NCI-H510A (cell line): ENCODE measurements at regions not wholly inside any gene's neighbourhood (a gene's known extent, or its start where the extent isn't known, plus 50 kb on each side); places are given as distances from the start of the nearest gene placed in this dataset.

ENCODE experiments used
- DNase-seq: peaks from one replicate; lab custom pipeline; 2025; lab: John Stamatoyannopoulos, UW

DNA sequence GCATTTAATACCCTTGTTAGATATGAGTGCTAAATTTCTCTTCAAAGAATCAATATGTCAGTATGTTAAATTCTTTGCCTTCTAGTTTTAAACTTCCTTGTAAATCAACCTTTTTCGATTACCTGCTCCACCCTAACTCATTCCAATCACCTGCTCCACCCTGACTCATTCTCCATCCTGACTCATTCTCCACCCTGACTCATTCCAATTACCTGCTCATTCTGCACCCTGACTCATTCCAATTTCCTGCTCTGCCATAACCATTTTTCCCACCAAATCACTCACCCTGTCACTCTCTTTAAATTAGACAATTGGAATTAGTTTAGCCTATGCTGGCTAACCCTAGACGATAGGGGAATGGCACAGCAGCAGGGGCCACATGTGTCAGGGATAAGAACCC lies 519.5 kb upstream of the LRRC4C start:
- no peak for DNase-seq

DNA sequence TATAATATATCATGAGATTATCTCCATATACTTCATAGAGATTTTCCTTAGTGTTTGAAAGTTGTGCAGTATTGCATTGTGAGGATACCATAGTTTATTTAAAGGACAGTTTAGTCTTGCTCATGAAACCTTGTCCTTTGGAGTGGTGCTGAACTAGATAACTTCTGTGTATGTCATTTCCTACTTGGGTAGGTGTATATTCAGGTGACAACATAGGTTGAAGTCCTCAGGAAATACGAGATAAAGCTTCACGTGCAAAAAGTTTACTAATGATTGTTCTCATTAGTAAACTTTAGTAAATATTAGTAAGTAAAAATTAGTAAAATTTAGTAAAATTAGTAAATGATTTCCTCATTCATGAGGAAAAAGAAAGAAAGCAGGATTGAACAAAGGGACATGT lies 521.3 kb upstream of the LRRC4C start:
- no peak for DNase-seq

DNA sequence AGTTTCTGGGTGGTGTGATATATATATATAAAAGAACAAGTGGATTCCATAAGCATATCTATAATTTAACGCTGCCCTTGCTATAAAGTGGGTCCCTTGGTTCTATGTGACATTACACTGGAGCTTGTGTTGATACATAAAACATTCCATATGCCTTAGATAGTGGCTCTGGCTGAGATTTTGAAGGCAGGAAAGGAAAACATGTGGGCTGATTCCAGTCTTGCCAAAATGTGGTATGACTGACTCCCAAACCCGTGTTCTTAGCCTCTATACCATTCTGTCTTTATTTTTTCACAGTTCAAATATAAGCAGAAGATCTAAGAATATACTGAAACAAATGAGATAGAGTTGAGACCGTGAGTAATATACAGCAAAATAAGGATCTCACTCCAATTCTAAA lies 522.8 kb upstream of the LRRC4C start:
- DNase-seq = no peak

DNA sequence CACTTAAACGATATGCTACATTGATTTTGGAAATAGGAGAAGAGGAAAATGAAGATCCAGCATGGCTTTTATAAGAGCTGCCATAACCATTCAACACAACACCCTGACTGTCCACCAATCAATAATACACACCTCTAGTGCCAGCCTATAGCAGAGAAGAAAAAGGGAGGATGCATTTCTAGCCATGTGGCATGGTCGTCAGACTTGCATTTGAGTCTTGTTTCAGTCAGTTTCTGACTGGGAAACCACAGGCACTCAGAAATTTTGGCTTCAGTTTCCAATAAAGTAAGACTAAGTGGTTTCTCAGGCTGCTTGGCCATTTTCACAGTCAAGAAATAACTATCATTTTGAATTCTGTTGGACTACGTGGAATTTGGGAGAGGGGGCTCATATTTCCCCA lies 523.5 kb upstream of the LRRC4C start:
- DNase-seq = no peak

DNA sequence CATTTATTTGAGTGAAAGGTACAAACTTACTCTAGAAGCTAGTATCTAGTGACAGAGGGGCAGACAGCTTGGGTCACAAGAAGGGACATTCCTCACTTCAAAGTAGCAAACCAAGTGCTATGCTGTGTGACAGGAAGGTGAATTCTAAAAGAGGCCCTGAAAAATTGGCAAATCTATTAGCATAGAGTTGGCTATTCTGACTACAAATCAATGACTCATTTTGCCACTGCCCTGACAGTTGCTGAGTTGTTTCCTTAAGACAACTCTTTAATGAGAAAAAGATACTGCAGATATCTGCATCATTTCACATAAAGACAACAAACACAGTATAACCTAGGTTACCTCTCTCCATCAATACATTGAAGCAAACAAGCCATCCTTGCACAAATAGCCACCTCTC lies 524.0 kb upstream of the LRRC4C start:
- no peak for DNase-seq

DNA sequence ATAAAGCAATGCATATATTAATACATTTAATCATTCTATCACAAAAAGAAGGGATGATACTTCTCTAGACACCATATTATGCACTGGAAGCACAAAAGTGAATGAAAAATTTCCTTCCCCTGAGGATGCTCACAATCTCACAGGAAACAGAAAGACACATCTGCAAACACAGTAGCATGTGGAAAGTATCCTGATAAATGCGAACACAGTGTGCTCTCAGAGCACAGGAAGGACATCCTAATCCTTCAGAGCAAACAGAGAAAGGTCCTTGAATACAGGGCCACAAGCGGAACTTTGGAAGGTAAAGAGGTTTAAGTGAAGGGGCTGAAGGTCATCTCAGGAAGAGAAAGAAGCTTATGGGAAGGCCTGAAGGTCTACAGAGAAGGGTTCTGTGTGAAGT lies 524.6 kb upstream of the LRRC4C start:
- DNase-seq = no peak

DNA sequence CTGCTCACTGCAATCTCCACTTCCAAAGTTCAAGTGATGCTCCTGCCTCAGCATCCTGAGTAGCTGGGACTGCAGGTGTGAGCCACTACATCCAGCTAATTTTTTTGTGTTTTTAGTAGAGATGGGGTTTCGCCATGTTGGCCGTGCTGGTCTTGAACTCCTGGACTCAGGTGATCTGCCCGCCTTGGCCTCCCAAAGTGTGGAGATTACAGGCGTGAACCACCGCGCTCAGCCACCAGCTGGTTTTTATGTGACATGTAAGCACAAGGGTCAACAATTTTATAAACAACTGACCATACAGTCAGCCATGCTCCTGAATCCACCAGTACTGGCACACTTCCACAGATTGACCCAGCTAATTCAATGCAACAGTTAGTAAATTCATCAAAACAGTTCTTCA lies 526.3 kb upstream of the LRRC4C start:
- DNase-seq = no peak

DNA sequence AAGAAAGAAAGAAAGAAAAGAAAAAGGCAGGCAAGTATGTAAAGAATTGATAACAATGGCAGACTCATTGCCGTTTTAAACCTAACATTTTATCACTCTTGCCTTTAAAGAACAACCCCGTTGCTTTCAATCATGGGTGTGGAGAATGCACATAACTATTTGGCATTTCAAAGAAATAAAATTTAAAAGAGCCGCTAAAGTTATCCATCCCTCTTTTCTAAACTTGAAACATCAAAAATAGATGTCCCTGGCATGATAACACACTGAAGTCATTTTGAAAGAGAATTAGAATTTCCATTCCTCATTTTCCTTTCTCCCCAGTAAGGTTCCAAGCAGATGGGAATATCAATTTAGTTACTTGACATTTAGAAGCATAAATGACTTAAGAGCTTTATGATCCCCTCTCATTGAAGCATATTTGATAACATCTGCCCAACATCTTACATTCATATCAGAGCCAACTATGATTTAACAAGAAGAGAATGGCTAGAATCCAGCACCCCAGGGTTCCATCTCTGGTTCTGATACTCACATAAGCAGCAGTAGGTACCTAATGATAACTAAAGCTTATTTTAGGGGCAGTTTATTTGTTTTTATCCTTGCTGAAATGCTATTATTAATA lies 529.6 kb upstream of the LRRC4C start:
- DNase-seq = no peak

DNA sequence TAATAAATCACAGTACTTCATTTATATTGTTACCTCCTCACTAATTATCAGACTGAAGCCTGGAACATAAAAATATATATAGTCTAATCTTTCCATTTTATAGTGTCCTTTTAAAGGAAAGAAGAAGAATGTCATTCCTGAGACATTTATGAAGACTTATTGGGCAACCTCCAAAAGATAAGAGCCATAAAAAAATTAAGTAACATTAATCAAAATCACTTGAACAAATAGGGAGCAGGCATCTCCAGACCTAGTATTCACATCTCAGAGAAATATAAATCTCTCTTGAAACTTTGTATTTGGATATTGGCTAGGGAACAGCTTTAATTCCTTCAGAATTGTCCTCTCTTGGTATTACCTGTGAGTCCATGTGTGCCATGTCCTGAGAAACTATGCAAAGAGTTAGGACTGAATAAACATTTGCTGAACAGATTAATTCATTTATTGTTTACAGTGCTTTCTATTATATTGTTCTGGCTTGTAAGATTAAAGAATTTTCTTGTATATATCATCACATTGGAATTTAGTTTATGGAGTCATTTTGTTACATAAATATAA lies 530.5 kb upstream of the LRRC4C start:
- DNase-seq = no peak

DNA sequence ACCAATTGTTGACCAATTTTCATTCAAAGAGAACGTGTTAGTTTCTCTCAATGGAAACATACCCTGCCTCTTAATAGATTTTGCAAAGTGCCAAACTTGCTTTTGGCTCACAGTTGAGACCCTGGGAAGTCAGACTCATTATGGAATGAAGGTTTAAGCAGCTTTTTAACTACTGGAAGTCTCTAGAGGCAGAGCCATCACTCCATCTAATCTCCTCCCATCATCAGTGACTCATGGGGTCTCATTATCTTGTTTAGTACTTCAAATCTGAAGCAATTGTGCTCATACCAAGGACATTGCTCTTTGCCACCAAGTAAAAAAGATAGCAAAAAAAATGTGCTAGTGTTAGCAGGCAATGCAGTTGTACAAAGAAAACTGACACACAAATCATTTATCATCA lies 537.1 kb upstream of the LRRC4C start:
- DNase-seq = no peak

DNA sequence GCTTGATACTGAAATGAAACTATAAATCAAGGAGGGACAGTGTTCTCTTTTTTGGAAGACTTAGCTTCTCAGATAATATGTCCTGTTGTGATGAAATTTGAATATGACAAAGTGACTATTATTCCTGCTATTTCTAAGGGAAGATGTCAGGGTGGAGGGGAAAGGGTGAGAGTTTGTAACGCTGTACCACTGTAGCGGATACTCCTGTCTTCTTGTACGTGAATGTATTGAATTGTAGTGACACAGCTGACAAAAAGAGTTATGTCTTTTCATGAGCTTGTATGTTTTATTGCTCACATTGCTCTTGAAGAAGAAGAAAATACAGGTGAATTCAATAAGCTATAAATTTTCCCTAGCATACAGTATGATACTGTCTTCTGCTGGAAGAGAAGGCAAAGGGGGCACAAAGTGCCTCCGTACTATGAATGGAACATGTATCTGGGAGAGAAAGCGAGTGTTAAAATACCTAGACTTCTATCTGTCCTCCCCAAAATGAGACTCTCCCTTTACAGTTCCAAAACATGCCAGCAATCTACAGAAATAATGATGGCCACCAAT lies 538.5 kb upstream of the LRRC4C start:
- DNase-seq = no peak

DNA sequence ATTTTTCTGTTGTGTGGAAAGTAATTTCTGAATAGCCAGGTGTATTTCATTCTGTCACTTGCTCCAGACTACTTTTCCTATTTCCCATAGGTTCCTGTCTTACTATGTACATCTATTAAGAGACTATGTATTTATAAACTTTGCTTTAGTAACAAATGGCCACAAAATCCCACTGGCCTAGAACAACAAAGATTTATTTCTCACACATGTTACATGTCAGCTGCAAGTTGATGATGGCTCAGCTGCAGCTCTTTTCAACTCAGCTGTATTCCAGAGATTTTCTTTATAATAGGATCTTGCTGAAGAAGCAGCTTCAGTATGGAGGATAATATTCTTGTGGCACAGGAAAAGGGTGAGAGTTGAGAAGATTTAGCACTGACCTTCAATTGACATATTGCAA lies 539.6 kb upstream of the LRRC4C start:
- DNase-seq = no peak

DNA sequence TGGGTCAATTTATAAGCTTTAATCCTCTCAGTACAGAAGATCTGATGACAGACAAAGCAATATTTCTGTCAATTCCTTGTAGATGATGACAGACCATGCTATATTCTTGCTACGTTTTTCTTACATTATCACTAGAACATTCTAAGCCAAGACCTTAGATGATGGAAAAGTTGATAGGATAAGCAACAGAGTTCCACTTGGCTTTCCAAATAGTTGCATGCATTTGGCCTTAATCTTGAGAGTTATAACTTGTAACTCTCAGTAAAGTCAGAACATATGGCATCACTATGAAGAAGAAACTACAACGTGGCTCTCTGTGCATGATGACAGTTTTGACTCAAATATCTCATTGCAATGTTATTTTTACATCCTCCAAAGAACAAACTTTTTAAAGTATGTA lies 544.3 kb upstream of the LRRC4C start:
- DNase-seq = no peak

DNA sequence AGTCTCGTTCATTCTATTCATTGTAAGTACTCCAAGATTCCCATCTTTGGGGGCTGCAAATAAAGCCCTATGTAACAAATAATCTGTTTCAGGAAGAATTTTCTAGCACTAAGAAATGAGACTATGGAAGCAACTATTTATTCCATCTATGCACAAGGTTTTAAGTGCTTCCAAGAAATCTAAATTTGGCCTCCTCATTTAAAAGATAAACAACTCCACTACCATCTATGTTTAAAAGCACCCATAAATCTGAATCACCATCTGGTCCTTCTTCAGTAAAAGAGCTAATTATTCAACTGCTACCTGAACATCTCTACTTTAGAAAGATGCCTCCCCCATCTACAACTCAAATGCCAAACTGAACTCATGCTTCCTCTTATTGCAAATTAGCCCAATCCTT lies 547.3 kb upstream of the LRRC4C start:
- no peak for DNase-seq

DNA sequence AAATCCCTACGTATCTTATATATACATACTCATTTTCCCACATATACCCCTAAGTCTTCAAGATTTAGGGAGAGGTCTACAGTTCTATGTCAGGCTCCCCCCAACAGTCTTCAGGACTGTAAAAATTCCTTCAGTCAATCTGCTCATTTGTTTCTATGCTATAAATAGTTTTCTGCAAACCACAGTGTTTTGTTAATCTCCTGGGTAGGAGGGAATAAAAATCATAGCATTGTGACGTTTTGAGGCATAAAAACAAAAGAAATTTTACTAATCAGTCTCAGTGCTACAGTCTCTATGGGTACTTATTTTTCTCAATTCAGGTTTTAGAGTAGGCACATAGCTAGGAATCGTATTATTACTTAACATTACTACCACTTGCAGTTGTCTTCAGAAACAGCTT lies 552.8 kb upstream of the LRRC4C start:
- no peak for DNase-seq

DNA sequence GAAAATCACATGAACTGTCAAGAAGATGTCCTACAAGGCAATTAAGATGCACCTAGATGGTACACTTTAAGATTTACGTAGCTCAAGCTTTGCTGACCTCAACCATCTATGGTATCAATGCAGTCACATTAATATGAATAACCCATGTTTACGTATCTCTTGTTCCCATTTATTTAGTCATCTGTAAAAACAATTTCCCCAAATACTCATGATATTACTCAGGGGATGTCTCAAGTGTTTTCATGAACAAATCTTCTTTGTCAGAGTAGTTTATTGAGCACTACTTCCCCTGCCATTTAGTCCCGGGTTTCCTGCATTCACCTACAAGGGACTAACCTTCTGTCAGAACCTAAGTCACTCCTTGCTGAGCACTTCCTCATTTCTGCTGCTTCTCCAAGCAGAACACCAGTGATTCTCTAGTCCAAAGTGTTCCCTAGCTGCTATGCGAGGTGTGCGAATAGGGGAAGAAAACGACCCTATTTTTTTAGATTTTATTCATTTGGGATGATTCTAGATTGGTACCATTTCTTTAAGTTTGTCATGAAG lies 554.3 kb upstream of the LRRC4C start:
- DNase-seq = no peak

DNA sequence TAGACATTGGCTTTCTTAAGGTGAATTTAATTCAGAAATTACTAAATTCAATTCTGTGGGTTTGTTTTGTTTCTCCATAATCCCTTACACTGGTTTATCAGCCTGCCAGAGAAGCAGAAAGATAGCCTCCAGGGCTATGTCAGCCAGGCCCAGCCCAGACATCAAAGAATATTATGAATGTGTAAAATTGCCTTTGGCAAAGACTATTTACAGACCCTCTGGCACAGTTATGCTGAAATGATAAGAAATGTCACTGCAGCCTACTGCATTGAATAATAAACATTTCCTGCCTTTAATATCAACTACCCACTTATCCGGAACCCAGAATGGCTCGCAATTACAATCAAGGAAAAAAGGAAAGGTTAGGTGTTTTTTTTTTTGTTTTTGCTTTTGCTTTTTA lies 562.5 kb upstream of the LRRC4C start:
- DNase-seq = no peak

DNA sequence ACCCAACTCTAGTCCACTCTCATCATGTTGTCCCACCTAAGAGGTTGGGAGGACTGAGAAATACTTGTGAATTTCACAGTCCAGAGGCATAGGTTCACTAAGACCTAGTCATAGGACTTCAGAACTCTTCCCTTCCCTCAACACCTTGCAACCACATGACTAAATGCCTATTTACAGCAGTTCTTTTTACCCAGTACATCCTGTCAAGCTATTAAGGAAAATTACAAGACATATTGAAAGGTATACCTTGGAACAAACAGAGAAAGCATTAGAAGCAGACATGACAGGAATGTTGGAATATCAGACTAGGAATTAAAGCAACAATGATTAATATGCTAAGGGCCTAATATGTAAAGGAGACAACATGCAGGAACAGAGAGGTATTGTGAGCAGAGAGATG lies 563.8 kb upstream of the LRRC4C start:
- DNase-seq = no peak

DNA sequence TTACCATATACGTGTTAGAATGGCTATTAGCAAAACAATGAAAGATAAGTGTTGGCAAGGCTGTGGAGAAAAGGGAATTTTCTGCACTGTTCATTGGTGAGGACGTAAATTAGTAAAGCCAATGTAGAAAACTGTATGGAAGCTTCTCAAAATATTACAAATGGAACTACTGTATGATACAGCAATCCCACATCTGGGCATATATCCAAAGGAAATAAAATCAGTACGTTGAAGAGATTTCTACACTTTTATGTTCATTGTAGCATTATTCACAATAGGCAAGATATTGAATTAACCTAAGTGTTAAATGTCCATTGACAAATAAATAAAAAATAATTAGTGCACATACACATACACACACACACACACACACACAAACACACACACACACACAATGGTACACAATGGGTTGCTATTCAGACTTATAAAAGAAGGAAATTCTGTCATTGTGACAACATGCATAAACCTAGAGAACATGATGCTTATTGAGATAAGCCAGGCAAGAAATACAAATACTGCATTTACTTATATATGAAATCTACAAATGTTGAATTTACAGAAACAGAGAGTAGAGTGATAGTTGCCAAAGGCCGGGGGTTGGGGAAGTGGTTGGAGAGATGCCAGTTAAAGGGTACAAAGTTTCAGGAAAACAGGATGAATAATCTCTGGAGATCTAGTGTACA lies 565.8 kb upstream of the LRRC4C start:
- DNase-seq = no peak

DNA sequence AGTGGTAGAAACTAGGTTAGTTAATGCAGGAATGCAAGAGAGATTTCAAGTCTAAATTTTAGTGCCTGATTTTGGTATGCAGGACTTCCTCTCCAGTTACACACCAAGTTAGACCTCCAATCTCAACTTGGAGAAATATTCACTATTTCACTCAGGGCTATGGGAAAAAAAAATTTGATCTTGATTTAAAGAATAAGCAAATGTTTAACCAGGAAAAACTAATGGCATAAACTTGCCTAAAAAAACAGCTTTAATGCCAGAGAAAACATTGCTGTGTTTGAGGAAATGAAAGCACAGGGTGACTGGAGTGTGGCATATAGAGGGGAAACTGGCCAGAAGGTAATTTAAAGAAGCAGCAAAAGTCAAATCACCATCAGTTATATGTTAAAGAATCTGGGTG lies 575.4 kb upstream of the LRRC4C start:
- DNase-seq = no peak

DNA sequence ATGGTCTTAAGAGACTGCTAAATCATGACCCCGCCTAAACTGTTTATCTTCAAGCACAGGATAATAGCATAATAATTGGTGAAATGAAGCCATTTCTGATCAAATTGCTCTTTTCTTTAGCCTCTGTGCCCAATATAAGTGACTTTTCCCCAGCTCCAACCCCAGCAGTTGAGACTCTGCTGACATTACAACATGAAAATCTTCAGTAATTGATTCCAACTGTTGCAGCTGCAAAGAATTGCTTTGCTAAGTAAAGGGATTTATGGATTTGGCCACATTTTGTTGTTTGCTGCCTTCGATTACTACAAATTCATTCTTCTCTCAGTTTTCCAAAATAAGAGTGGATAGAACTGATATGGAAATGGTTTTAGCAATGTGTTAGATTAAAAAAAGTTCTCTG lies 576.7 kb upstream of the LRRC4C start:
- DNase-seq = no peak

DNA sequence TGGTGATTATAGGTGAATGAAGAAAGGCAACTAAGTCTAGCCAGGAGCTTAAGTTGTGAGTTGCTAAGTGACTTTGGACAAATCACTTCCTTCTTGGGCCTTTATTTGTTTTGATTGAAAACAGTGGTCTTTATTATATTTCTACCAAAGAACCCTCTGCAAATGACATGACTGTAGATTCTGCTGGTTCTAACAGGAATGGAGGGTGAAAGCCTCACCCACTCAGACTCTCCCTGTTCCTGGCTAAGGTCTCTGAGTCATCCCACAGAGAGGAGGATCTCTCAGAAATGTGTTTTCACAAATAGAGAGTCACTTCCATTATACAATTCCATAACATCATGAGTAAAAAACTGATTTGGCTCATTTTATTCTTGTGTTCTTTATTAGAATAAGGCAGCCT lies 583.9 kb upstream of the LRRC4C start:
- DNase-seq = no peak
